ENCODE measurements at regions not wholly inside any gene's neighbourhood (a gene's known extent, or its start where the extent isn't known, plus 50 kb on each side); places are given as distances from the start of the nearest gene placed in this dataset.

DNA sequence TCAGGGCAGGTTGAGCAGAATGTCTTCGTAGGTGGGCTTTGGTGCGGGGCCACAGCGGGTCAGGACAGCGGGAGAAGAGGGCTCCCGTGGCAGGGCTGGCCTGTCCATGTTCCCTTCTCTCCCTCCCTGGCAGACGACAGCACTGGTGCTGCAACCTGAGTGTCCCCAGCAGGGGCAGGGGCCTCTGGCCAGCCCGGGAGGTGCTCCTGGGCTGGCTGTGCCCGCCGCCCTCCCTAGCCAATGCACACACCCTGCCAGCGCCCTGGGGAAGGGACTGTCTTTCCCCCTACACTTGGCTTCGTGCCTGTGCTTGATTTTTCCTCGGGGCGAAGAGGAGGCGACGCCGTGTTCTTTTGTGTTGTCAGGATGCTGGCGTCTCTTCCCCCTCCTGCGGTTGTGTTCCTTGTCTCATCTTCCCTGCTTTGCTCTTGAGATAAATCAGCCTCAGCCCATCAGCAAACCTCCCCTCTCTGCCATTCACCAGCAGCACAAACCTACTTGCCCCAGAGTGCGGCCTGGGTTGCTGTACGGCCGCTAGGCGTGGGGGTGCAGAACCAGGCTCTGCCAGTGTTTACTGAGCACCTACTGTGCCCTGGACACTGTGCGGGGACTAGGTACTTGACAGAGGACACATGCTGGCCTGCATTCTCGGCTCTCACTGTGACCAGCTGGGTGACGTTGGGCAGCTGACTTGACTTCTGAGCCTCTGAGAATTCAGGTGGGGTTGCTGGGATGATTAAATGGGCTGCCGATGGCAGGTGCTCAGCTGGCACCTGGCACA is 237.3 kb upstream of the CIBAR2 start:
- H3K9me3 ChIP-seq (ENCODE audit: low read length) = no peaks in the 10 kb centered on the region
- peaks cover 36% of the 10 kb centered on the region for H3K4me1 ChIP-seq (ENCODE audit: insufficient read depth, low read length)
- no peaks in the 10 kb centered on the region for H3K27me3 ChIP-seq (ENCODE audit: control insufficient read depth in 1 of 2, insufficient read depth in 2 of 2, low read length in 2 of 2)
- H3K27ac ChIP-seq (ENCODE audit: low read depth, low read length) = no peak overlapping the region
- no peak overlapping the region for H3K4me3 ChIP-seq (ENCODE audit: low read depth in 1 of 2, low read length in 2 of 2)
- H3K36me3 ChIP-seq (ENCODE audit: insufficient read depth, low read length) = no peaks in the 10 kb centered on the region
- no peak overlapping the region for H3K9ac ChIP-seq (ENCODE audit: low read length)

- no peaks in the 10 kb centered on the region for H3K36me3 ChIP-seq (ENCODE audit: insufficient read depth, low read length)
- H3K4me3 ChIP-seq (ENCODE audit: low read depth in 1 of 2, low read length in 2 of 2) = no peak overlapping the region
- H3K9me3 ChIP-seq (ENCODE audit: low read length) = no peaks in the 10 kb centered on the region
- no peak overlapping the region for H3K27ac ChIP-seq (ENCODE audit: low read depth, low read length)
- H3K4me1 ChIP-seq (ENCODE audit: insufficient read depth, low read length) = peaks cover 43% of the 10 kb centered on the region
- H3K9ac ChIP-seq (ENCODE audit: low read length) = no peak overlapping the region
- no peaks in the 10 kb centered on the region for H3K27me3 ChIP-seq (ENCODE audit: control insufficient read depth in 1 of 2, insufficient read depth in 2 of 2, low read length in 2 of 2)
Observed at GRCh38 chr16:85350146-85350728, 238.0 kb upstream of the CIBAR2 start.

DNA sequence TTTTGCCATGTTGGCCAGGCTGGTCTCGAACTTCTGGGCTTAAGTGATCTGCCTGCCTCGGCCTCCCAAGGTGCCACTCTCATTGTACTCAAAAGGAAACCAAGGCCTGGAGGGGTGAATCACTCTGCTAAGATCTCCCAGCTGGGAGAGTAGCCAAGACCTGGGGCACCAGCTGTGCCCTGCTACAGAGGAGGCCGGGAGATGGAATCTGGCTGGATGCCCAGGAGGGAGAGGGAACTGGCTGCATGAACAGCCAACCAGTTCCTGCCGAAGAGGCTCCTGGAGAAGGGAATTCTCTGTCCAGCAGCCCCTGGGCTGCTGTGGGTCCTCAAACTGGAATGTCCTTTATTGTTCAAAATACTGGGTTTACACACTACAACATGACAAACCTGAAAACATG is 238.7 kb upstream of the CIBAR2 start:
- Histone ChIP-seq H3K27ac (ENCODE audit: low read depth, low read length) (no peak overlapping the region), H3K4me1 (ENCODE audit: insufficient read depth, low read length) (peaks cover 51% of the 10 kb centered on the region), H3K9me3 (ENCODE audit: low read length) (no peaks in the 10 kb centered on the region), H3K4me3 (ENCODE audit: low read depth in 1 of 2, low read length in 2 of 2) (no peak overlapping the region), H3K27me3 (ENCODE audit: control insufficient read depth in 1 of 2, insufficient read depth in 2 of 2, low read length in 2 of 2) (no peaks in the 10 kb centered on the region), H3K9ac (ENCODE audit: low read length) (no peak overlapping the region), H3K36me3 (ENCODE audit: insufficient read depth, low read length) (no peaks in the 10 kb centered on the region)

- H3K27me3 ChIP-seq (ENCODE audit: control insufficient read depth in 1 of 2, insufficient read depth in 2 of 2, low read length in 2 of 2) = no peaks in the 10 kb centered on the region
- H3K4me1 ChIP-seq (ENCODE audit: insufficient read depth, low read length) = peaks cover 51% of the 10 kb centered on the region
- H3K27ac ChIP-seq (ENCODE audit: low read depth, low read length) = no peak overlapping the region
- H3K9me3 ChIP-seq (ENCODE audit: low read length) = no peaks in the 10 kb centered on the region
- no peaks in the 10 kb centered on the region for H3K36me3 ChIP-seq (ENCODE audit: insufficient read depth, low read length)
- H3K9ac ChIP-seq (ENCODE audit: low read length) = no peak overlapping the region
- H3K4me3 ChIP-seq (ENCODE audit: low read depth in 1 of 2, low read length in 2 of 2) = no peak overlapping the region
Observed at GRCh38 chr16:85353013-85353412, 240.7 kb upstream of the CIBAR2 start.

GRCh38 chr16:85353839-85354685 is 241.8 kb upstream of the CIBAR2 start:
- H3K27ac ChIP-seq (ENCODE audit: low read depth, low read length) = no peak overlapping the region
- no peak overlapping the region for H3K9ac ChIP-seq (ENCODE audit: low read length)
- no peaks in the 10 kb centered on the region for H3K9me3 ChIP-seq (ENCODE audit: low read length)
- H3K4me1 ChIP-seq (ENCODE audit: insufficient read depth, low read length) = peaks cover 58% of the 10 kb centered on the region
- H3K27me3 ChIP-seq (ENCODE audit: control insufficient read depth in 1 of 2, insufficient read depth in 2 of 2, low read length in 2 of 2) = no peaks in the 10 kb centered on the region
- no peaks in the 10 kb centered on the region for H3K36me3 ChIP-seq (ENCODE audit: insufficient read depth, low read length)
- H3K4me3 ChIP-seq (ENCODE audit: low read depth in 1 of 2, low read length in 2 of 2) = no peak overlapping the region

GRCh38 chr16:85354686-85355514 is 242.6 kb upstream of the CIBAR2 start:
- Histone ChIP-seq H3K36me3 (ENCODE audit: insufficient read depth, low read length) (no peaks in the 10 kb centered on the region), H3K4me3 (ENCODE audit: low read depth in 1 of 2, low read length in 2 of 2) (no peak overlapping the region), H3K9me3 (ENCODE audit: low read length) (no peaks in the 10 kb centered on the region), H3K27ac (ENCODE audit: low read depth, low read length) (no peak overlapping the region), H3K9ac (ENCODE audit: low read length) (peak overlapping the region; percentile 20), H3K27me3 (ENCODE audit: control insufficient read depth in 1 of 2, insufficient read depth in 2 of 2, low read length in 2 of 2) (no peaks in the 10 kb centered on the region), H3K4me1 (ENCODE audit: insufficient read depth, low read length) (peaks cover 66% of the 10 kb centered on the region)

DNA sequence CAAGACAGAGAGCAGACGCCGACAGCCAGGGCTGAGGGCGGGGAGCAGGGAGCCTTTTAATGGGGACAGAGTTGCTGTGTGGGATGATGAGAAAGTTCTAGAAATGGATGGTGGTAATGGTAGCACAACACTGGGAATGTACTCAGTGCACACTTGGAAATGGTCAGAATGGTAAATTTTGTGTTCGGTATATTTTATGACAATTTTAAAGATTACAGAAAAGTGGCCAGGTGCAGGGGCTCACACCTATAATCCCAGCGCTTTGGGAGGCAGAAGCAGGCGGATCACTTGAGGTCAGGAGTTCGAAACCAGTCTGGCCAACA is 243.2 kb upstream of the CIBAR2 start:
- Histone ChIP-seq H3K9me3 (ENCODE audit: low read length) (no peaks in the 10 kb centered on the region), H3K27ac (ENCODE audit: low read depth, low read length) (no peak overlapping the region), H3K27me3 (ENCODE audit: control insufficient read depth in 1 of 2, insufficient read depth in 2 of 2, low read length in 2 of 2) (no peaks in the 10 kb centered on the region), H3K4me3 (ENCODE audit: low read depth in 1 of 2, low read length in 2 of 2) (no peak overlapping the region), H3K9ac (ENCODE audit: low read length) (peak overlapping the region; percentile 20), H3K4me1 (ENCODE audit: insufficient read depth, low read length) (peaks cover 68% of the 10 kb centered on the region), H3K36me3 (ENCODE audit: insufficient read depth, low read length) (no peaks in the 10 kb centered on the region)

GRCh38 chr16:85356157-85356556 is 243.9 kb upstream of the CIBAR2 start:
- H3K4me3 ChIP-seq (ENCODE audit: low read depth in 1 of 2, low read length in 2 of 2) = no peak overlapping the region
- H3K9ac ChIP-seq (ENCODE audit: low read length) = no peak overlapping the region
- peaks cover 65% of the 10 kb centered on the region for H3K4me1 ChIP-seq (ENCODE audit: insufficient read depth, low read length)
- no peaks in the 10 kb centered on the region for H3K9me3 ChIP-seq (ENCODE audit: low read length)
- no peak overlapping the region for H3K27ac ChIP-seq (ENCODE audit: low read depth, low read length)
- no peaks in the 10 kb centered on the region for H3K27me3 ChIP-seq (ENCODE audit: control insufficient read depth in 1 of 2, insufficient read depth in 2 of 2, low read length in 2 of 2)
- H3K36me3 ChIP-seq (ENCODE audit: insufficient read depth, low read length) = no peaks in the 10 kb centered on the region

DNA sequence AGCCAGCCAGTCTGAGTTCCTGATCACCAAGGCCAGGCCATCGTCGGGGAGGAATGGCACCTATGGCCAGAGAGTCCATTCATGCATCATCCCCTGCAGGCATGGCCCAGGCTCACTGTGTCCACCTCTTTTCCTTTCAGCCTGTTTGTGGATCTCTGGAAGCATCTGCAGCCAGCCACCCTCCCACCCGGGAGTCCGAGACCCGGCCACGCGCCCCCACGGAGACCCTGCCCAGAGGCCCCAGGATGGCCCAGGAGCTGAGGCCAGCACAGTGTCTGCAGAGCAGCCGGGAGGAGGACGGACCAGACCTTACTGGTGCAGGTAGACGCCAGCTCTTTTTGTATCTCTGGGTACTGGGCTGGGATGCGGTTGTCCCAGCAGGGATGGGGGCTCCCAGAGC is 245.1 kb upstream of the CIBAR2 start:
- H3K36me3 ChIP-seq (ENCODE audit: insufficient read depth, low read length) = no peaks in the 10 kb centered on the region
- H3K27me3 ChIP-seq (ENCODE audit: control insufficient read depth in 1 of 2, insufficient read depth in 2 of 2, low read length in 2 of 2) = no peaks in the 10 kb centered on the region
- no peaks in the 10 kb centered on the region for H3K9me3 ChIP-seq (ENCODE audit: low read length)
- H3K4me1 ChIP-seq (ENCODE audit: insufficient read depth, low read length) = peaks cover 54% of the 10 kb centered on the region
- H3K27ac ChIP-seq (ENCODE audit: low read depth, low read length) = no peak overlapping the region
- no peak overlapping the region for H3K9ac ChIP-seq (ENCODE audit: low read length)
- no peak overlapping the region for H3K4me3 ChIP-seq (ENCODE audit: low read depth in 1 of 2, low read length in 2 of 2)

DNA sequence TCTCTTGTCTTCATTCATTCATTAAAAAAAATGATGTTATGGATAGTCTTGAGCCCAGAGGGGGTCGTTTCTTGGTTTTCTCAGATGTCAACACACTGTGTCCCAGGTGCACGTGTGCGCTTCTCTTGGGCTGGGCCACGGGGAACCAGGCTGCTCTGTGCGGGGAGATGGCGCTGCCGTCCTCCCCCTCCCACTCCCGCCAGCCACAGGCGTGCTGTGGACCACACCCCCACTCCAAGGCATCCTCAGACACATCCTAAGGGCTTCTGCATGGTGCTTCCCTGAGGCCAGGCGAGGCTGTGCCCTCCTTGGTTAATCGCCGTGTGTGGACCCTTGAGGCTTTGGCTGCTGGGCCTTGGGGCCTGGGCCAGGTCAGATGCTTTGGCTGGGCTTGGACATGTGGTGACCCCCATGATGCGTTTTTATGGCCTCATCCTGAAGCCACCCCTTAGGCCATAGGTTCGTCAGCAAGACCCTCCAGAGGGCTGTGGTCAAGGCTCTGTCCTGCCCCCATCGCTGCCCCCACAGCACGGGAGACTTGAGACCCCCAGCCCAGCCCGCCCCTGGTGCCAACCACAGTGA is 245.7 kb upstream of the CIBAR2 start:
- peaks cover 49% of the 10 kb centered on the region for H3K4me1 ChIP-seq (ENCODE audit: insufficient read depth, low read length)
- H3K9ac ChIP-seq (ENCODE audit: low read length) = no peak overlapping the region
- H3K27me3 ChIP-seq (ENCODE audit: control insufficient read depth in 1 of 2, insufficient read depth in 2 of 2, low read length in 2 of 2) = no peaks in the 10 kb centered on the region
- no peak overlapping the region for H3K4me3 ChIP-seq (ENCODE audit: low read depth in 1 of 2, low read length in 2 of 2)
- H3K36me3 ChIP-seq (ENCODE audit: insufficient read depth, low read length) = no peaks in the 10 kb centered on the region
- H3K9me3 ChIP-seq (ENCODE audit: low read length) = no peaks in the 10 kb centered on the region
- no peak overlapping the region for H3K27ac ChIP-seq (ENCODE audit: low read depth, low read length)

GRCh38 chr16:85358704-85359146 is 246.5 kb upstream of the CIBAR2 start:
- H3K9ac ChIP-seq (ENCODE audit: low read length) = no peak overlapping the region
- no peaks in the 10 kb centered on the region for H3K27me3 ChIP-seq (ENCODE audit: control insufficient read depth in 1 of 2, insufficient read depth in 2 of 2, low read length in 2 of 2)
- peaks cover 53% of the 10 kb centered on the region for H3K4me1 ChIP-seq (ENCODE audit: insufficient read depth, low read length)
- H3K9me3 ChIP-seq (ENCODE audit: low read length) = no peaks in the 10 kb centered on the region
- no peak overlapping the region for H3K4me3 ChIP-seq (ENCODE audit: low read depth in 1 of 2, low read length in 2 of 2)
- no peak overlapping the region for H3K27ac ChIP-seq (ENCODE audit: low read depth, low read length)
- H3K36me3 ChIP-seq (ENCODE audit: insufficient read depth, low read length) = no peaks in the 10 kb centered on the region
